Activated CD4-positive, alpha-beta memory T cell treated with anti-CD3 and anti-CD28 coated beads, Interleukin-2, amount 10 ng/mL, durations not matched to agents 7 days and 5 days (primary cell): ENCODE measurements at regions not wholly inside any gene's neighbourhood (a gene's known extent, or its start where the extent isn't known, plus 50 kb on each side); places are given as distances from the start of the nearest gene placed in this dataset.

Experiments used
- CTCF ChIA-PET: fragments of 350-600 bp; sonication (Branson Sonifier 250); formaldehyde crosslinking; loops from one replicate; lab custom pipeline; 2021; ENCODE audit warnings: antibody characterized with exemption, inconsistent platforms; lab: Charles Lee
- POLR2A ChIA-PET: fragments of 350-600 bp; sonication (Branson Sonifier 250); formaldehyde crosslinking; loops from one replicate; lab custom pipeline; 2021; ENCODE audit warnings: antibody characterized with exemption; lab: Charles Lee
- DNase-seq: peaks from one replicate; pipeline ENCODE4 v3.0.0-alpha.2; 2020
- H3K27ac Mint-ChIP-seq: one replicate; pipeline ENCODE4 v1.8.0; 2021; ENCODE audit warnings: mild to moderate bottlenecking, mixed read lengths
- H3K27me3 Mint-ChIP-seq: one replicate; pipeline ENCODE4 v1.8.0; 2021; ENCODE audit warnings: mixed read lengths
- H3K36me3 Mint-ChIP-seq: one replicate; pipeline ENCODE4 v1.8.0; 2021; ENCODE audit warnings: low read depth, mixed read lengths
- H3K4me1 Mint-ChIP-seq: one replicate; pipeline ENCODE4 v1.8.0; 2021; ENCODE audit warnings: mixed read lengths
- H3K4me3 Mint-ChIP-seq: one replicate; pipeline ENCODE4 v1.8.0; 2021; ENCODE audit warnings: mild to moderate bottlenecking, mixed read lengths
- H3K9me3 Mint-ChIP-seq: one replicate; pipeline ENCODE4 v1.8.0; 2021; ENCODE audit warnings: mixed read lengths

DNA sequence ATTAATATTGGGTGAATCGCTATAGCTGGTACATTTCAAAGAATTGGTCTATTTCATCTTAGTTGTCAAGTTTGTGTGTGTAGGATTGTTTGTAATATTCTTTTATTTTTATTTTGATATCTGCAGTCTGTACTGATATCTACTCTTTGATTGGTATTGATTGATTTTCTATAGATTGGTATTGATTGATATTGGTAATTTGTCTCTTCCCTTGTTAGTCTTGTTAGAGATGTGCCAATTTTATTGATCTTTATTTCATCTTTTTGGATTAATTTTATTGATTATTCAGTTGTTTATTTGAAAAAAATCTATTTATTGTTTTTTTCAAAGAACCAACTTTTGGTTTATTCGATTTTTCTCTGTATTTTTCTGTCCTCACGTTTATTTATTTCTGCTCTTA lies 61.4 kb downstream of the TM2D3 start:
- CTCF ChIA-PET, result interaction anchor here (1.5 kb wide), 1 partner anchor 88 kb away, joined by 4 read pairs; no protein-coding TSS in a partner anchor
- Mint-ChIP-seq H3K36me3 (no peaks in the 10 kb centered on the region), H3K27ac (no peak overlapping the region), H3K27me3 (peaks cover 32% of the 10 kb centered on the region), H3K9me3 (no peaks in the 10 kb centered on the region), H3K4me3 (no peak overlapping the region), H3K4me1 (no peaks in the 10 kb centered on the region)
- DNase-seq, result no peak
- POLR2A ChIA-PET, result no interaction called here

GRCh38 chr15:101583284-101583683 lies 68.9 kb downstream of the TM2D3 start:
- peaks cover 36% of the 10 kb centered on the region for H3K27me3 Mint-ChIP-seq
- H3K4me1 Mint-ChIP-seq, result no peaks in the 10 kb centered on the region
- no peaks in the 10 kb centered on the region for H3K9me3 Mint-ChIP-seq
- no peak overlapping the region for H3K4me3 Mint-ChIP-seq
- H3K36me3 Mint-ChIP-seq, result no peaks in the 10 kb centered on the region
- no peak overlapping the region for H3K27ac Mint-ChIP-seq
- no peak for DNase-seq
- ChIA-PET POLR2A (no interaction called here), CTCF (no interaction called here)

DNA sequence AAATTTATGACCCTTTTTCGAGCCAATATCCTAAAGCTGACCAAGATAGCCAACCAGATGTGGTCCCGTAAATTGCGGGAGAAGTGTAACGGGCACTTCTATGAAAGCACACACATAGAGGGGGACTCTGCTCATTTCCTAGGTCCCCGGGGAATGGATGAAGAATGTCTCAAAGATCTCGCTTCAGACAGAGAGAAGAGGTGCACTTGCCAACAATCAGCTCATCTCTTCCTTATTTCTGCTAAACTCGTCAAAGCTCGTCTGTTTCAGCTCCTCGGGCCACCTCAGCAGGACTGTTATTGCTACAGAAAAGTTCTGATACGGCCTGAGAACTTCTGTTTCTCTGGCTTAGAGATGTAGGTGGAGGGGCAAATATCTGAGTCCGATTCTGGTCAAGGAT lies 71.8 kb downstream of the TM2D3 start:
- H3K36me3 Mint-ChIP-seq, result no peaks in the 10 kb centered on the region
- H3K9me3 Mint-ChIP-seq, result no peaks in the 10 kb centered on the region
- H3K4me1 Mint-ChIP-seq, result no peaks in the 10 kb centered on the region
- no peak overlapping the region for H3K27ac Mint-ChIP-seq
- H3K27me3 Mint-ChIP-seq, result peaks cover 38% of the 10 kb centered on the region
- POLR2A ChIA-PET, result no interaction called here
- CTCF ChIA-PET, result no interaction called here
- H3K4me3 Mint-ChIP-seq, result no peak overlapping the region
- no peak for DNase-seq

DNA sequence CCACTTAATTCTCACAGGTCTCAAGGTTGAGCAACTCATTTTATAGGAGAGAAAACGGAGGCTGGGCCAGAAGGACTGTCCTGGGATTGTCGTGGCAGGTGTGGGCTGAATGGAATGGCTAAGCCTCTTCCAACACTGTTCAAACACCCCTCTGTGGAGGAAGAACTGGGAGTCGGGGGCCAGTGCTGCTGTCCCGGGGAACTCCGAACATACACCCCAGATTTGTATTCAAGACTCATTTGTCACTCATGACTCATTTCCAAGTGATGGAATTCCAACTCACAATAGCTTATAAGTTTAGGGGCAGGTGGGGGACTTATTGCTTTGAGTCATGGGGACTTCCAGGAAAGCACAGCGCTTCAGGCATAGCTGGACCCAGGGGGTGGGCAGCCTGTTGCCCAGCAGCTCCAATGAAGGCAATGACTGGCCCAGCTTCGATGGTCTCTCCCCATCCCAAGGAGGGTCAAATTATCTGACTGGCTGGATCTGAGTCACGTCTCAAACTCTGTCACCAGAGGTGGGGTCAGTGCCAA lies 72.5 kb downstream of the TM2D3 start:
- no peak for DNase-seq
- Mint-ChIP-seq H3K4me1 (no peaks in the 10 kb centered on the region), H3K9me3 (no peaks in the 10 kb centered on the region), H3K27ac (no peak overlapping the region), H3K27me3 (peaks cover 38% of the 10 kb centered on the region), H3K4me3 (no peak overlapping the region), H3K36me3 (no peaks in the 10 kb centered on the region)
- CTCF ChIA-PET, result no interaction called here
- POLR2A ChIA-PET, result no interaction called here

GRCh38 chr15:101578443-101578894 lies 73.7 kb downstream of the TM2D3 start:
- Mint-ChIP-seq H3K27me3 (peaks cover 36% of the 10 kb centered on the region), H3K36me3 (no peaks in the 10 kb centered on the region), H3K9me3 (no peaks in the 10 kb centered on the region), H3K4me1 (no peaks in the 10 kb centered on the region), H3K27ac (no peak overlapping the region), H3K4me3 (no peak overlapping the region)
- CTCF ChIA-PET, result no interaction called here
- POLR2A ChIA-PET, result no interaction called here
- DNase-seq, result no peak

GRCh38 chr15:101573951-101574350 lies 78.2 kb downstream of the TM2D3 start:
- Mint-ChIP-seq H3K27me3 (peaks cover 21% of the 10 kb centered on the region), H3K27ac (no peak overlapping the region), H3K4me1 (no peaks in the 10 kb centered on the region), H3K9me3 (no peaks in the 10 kb centered on the region), H3K36me3 (no peaks in the 10 kb centered on the region), H3K4me3 (no peak overlapping the region)
- ChIA-PET CTCF (interaction anchor here (0.6 kb wide), 1 partner anchor 13 kb away, joined by 3 read pairs; no protein-coding TSS in a partner anchor), POLR2A (no interaction called here)
- DNase-seq, result no peak

- POLR2A ChIA-PET, result no interaction called here
- Mint-ChIP-seq H3K4me1 (no peaks in the 10 kb centered on the region), H3K9me3 (no peaks in the 10 kb centered on the region), H3K27me3 (peaks cover 14% of the 10 kb centered on the region), H3K4me3 (no peak overlapping the region), H3K36me3 (no peaks in the 10 kb centered on the region), H3K27ac (no peak overlapping the region)
- no peak for DNase-seq
- CTCF ChIA-PET, result no interaction called here
These were observed 80.7 kb upstream of the PCSK6 start for GRCh38 chr15:101570241-101570640.

GRCh38 chr15:101568821-101569555 lies 79.5 kb upstream of the PCSK6 start:
- peaks cover 16% of the 10 kb centered on the region for H3K27me3 Mint-ChIP-seq
- H3K36me3 Mint-ChIP-seq, result no peaks in the 10 kb centered on the region
- POLR2A ChIA-PET, result no interaction called here
- DNase-seq, result no peak
- CTCF ChIA-PET, result no interaction called here
- H3K27ac Mint-ChIP-seq, result no peak overlapping the region
- no peaks in the 10 kb centered on the region for H3K9me3 Mint-ChIP-seq
- H3K4me1 Mint-ChIP-seq, result no peaks in the 10 kb centered on the region
- no peak overlapping the region for H3K4me3 Mint-ChIP-seq

- no peaks in the 10 kb centered on the region for H3K9me3 Mint-ChIP-seq
- ChIA-PET POLR2A (no interaction called here), CTCF (interaction anchor here (1.1 kb wide), 1 partner anchor 190 kb away, joined by 3 read pairs; no protein-coding TSS in a partner anchor)
- peaks cover 12% of the 10 kb centered on the region for H3K27me3 Mint-ChIP-seq
- DNase-seq, result no peak
- H3K4me1 Mint-ChIP-seq, result no peaks in the 10 kb centered on the region
- H3K36me3 Mint-ChIP-seq, result no peaks in the 10 kb centered on the region
- no peak overlapping the region for H3K27ac Mint-ChIP-seq
- no peak overlapping the region for H3K4me3 Mint-ChIP-seq
These were observed 78.8 kb upstream of the PCSK6 start for GRCh38 chr15:101568309-101568708.

- no peak for DNase-seq
- no peak overlapping the region for H3K4me3 Mint-ChIP-seq
- peaks cover 12% of the 10 kb centered on the region for H3K27me3 Mint-ChIP-seq
- no peaks in the 10 kb centered on the region for H3K4me1 Mint-ChIP-seq
- H3K36me3 Mint-ChIP-seq, result no peaks in the 10 kb centered on the region
- POLR2A ChIA-PET, result no interaction called here
- H3K27ac Mint-ChIP-seq, result no peak overlapping the region
- CTCF ChIA-PET, result interaction anchor here (1.1 kb wide), 1 partner anchor 189 kb away, joined by 3 read pairs; no protein-coding TSS in a partner anchor
- H3K9me3 Mint-ChIP-seq, result no peaks in the 10 kb centered on the region
These were observed 77.4 kb upstream of the PCSK6 start for GRCh38 chr15:101566748-101567488.

- H3K9me3 Mint-ChIP-seq, result no peaks in the 10 kb centered on the region
- no peaks in the 10 kb centered on the region for H3K36me3 Mint-ChIP-seq
- no peak overlapping the region for H3K27ac Mint-ChIP-seq
- H3K4me3 Mint-ChIP-seq, result no peak overlapping the region
- CTCF ChIA-PET, result no interaction called here
- no peak for DNase-seq
- no peaks in the 10 kb centered on the region for H3K4me1 Mint-ChIP-seq
- peaks cover 12% of the 10 kb centered on the region for H3K27me3 Mint-ChIP-seq
- POLR2A ChIA-PET, result no interaction called here
These were observed 75.9 kb upstream of the PCSK6 start for GRCh38 chr15:101565377-101565776.

DNA sequence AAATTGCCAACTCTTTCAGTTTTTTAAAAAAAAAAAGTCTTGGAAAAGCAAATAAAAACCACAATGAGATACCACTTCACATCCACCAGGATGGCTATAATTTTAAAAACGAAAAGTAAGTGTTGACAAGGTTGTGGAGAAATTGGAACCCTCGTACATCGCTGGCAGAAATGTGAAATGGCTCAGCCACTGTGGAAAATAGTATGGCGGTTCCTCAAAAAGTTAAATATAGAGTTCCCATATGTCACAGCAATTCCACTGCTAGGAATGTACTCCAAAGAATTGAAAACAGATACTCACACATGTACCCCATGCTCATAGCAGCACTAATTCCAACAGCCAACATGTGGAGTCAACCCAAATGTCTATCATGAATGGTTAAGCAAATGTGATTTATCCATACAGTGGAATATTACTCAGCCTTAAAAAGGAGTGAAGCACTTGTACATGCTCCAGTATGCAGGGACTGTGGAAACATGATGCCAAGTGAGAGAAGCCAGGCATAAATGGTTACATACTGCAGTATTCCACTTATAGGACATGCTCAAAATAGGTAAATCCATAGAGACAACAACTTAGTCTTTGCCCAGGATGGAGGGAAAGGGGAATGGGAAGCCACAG lies 73.8 kb upstream of the PCSK6 start:
- peaks cover 7% of the 10 kb centered on the region for H3K27me3 Mint-ChIP-seq
- H3K27ac Mint-ChIP-seq, result no peak overlapping the region
- no peak overlapping the region for H3K4me3 Mint-ChIP-seq
- ChIA-PET POLR2A (no interaction called here), CTCF (no interaction called here)
- no peaks in the 10 kb centered on the region for H3K4me1 Mint-ChIP-seq
- no peaks in the 10 kb centered on the region for H3K36me3 Mint-ChIP-seq
- no peak for DNase-seq
- H3K9me3 Mint-ChIP-seq, result no peaks in the 10 kb centered on the region

GRCh38 chr15:101562428-101563059 lies 73.0 kb upstream of the PCSK6 start:
- H3K27ac Mint-ChIP-seq, result no peak overlapping the region
- DNase-seq, result no peak
- no peaks in the 10 kb centered on the region for H3K9me3 Mint-ChIP-seq
- H3K36me3 Mint-ChIP-seq, result no peaks in the 10 kb centered on the region
- peaks cover 7% of the 10 kb centered on the region for H3K27me3 Mint-ChIP-seq
- H3K4me3 Mint-ChIP-seq, result no peak overlapping the region
- POLR2A ChIA-PET, result no interaction called here
- CTCF ChIA-PET, result no interaction called here
- H3K4me1 Mint-ChIP-seq, result no peaks in the 10 kb centered on the region
